ENCODE measurements at regions not wholly inside any gene's neighbourhood (a gene's known extent, or its start where the extent isn't known, plus 50 kb on each side); places are given as distances from the start of the nearest gene placed in this dataset.

DNA sequence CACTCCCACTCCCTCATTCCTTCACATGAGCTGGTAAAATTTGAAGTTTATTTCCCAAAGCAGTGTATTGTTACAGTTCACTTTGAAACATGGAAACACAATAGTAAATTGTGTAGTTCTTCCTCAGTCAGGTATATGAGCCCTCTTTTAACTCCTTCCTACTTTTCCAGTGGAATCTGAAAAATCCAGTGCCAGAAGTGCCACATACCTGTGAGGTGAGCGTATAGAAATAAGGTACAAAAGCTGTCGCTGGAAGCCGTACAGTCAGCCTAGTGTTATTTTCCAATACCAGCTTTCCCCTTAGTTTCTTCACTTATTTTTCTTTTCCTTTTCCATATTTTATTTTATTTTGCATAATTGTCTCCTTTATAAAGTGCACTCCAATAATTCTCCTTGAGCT lies 81.7 kb upstream of the CADM2 start:
- Histone ChIP-seq H3K36me3 (no peaks in the 10 kb centered on the region), H3K9ac (no peak overlapping the region), H3K4me2 (no peak overlapping the region), H3K27me3 (no peaks in the 10 kb centered on the region), H3F3A (ENCODE audit: low read depth) (no peaks in the 10 kb centered on the region), H3K27ac (no peak overlapping the region), H3K4me1 (no peaks in the 10 kb centered on the region), H3K79me2 (ENCODE audit: low read depth) (no peaks in the 10 kb centered on the region), H3K9me3 (ENCODE audit: low read depth) (no peaks in the 10 kb centered on the region), H3K4me3 (no peak overlapping the region), H2AFZ (replicated peaks) (no peak overlapping the region), H4K20me1 (ENCODE audit: low read depth) (no peaks in the 10 kb centered on the region)
- TF ChIP-seq EZH2phosphoT487 (IDR thresholded peaks at IDR 0.05) (no peak), EZH2 (IDR thresholded peaks at IDR 0.05) (no peak)
- TF ChIP-seq, protein P1, sequence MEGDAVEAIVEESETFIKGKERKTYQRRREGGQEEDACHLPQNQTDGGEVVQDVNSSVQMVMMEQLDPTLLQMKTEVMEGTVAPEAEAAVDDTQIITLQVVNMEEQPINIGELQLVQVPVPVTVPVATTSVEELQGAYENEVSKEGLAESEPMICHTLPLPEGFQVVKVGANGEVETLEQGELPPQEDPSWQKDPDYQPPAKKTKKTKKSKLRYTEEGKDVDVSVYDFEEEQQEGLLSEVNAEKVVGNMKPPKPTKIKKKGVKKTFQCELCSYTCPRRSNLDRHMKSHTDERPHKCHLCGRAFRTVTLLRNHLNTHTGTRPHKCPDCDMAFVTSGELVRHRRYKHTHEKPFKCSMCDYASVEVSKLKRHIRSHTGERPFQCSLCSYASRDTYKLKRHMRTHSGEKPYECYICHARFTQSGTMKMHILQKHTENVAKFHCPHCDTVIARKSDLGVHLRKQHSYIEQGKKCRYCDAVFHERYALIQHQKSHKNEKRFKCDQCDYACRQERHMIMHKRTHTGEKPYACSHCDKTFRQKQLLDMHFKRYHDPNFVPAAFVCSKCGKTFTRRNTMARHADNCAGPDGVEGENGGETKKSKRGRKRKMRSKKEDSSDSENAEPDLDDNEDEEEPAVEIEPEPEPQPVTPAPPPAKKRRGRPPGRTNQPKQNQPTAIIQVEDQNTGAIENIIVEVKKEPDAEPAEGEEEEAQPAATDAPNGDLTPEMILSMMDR (IDR thresholded peaks at IDR 0.05), result no peak
- H3K27me3 Mint-ChIP-seq (ENCODE audit: insufficient read depth, low read depth), result no peaks in the 10 kb centered on the region
- no peaks in the 10 kb centered on the region for H3K9me3 Mint-ChIP-seq
- no peak for DNase-seq (ENCODE audit: low spot score)
- no peaks in the 10 kb centered on the region for H3K36me3 Mint-ChIP-seq
- H3K27ac Mint-ChIP-seq, result no peak overlapping the region
- no peak overlapping the region for H3K4me3 Mint-ChIP-seq
- no peaks in the 10 kb centered on the region for H3K4me1 Mint-ChIP-seq

- Mint-ChIP-seq H3K4me1 (no peaks in the 10 kb centered on the region), H3K27ac (no peak overlapping the region), H3K4me3 (no peak overlapping the region), H3K27me3 (ENCODE audit: insufficient read depth, low read depth) (no peaks in the 10 kb centered on the region), H3K36me3 (no peaks in the 10 kb centered on the region), H3K9me3 (no peaks in the 10 kb centered on the region)
- TF ChIP-seq EZH2phosphoT487 (IDR thresholded peaks at IDR 0.05) (no peak), EZH2 (IDR thresholded peaks at IDR 0.05) (no peak)
- TF ChIP-seq, protein P1 (IDR thresholded peaks at IDR 0.05), result no peak
- no peak for DNase-seq (ENCODE audit: low spot score)
- Histone ChIP-seq H3F3A (ENCODE audit: low read depth) (no peaks in the 10 kb centered on the region), H3K79me2 (ENCODE audit: low read depth) (no peaks in the 10 kb centered on the region), H2AFZ (replicated peaks) (no peak overlapping the region), H3K4me1 (no peaks in the 10 kb centered on the region), H3K4me2 (no peak overlapping the region), H4K20me1 (ENCODE audit: low read depth) (no peaks in the 10 kb centered on the region), H3K36me3 (no peaks in the 10 kb centered on the region), H3K9me3 (ENCODE audit: low read depth) (no peaks in the 10 kb centered on the region), H3K9ac (no peak overlapping the region), H3K27me3 (no peaks in the 10 kb centered on the region), H3K27ac (no peak overlapping the region), H3K4me3 (no peak overlapping the region)
These were observed 77.5 kb upstream of the CADM2 start for GRCh38 chr3:84881288-84881687.

DNA sequence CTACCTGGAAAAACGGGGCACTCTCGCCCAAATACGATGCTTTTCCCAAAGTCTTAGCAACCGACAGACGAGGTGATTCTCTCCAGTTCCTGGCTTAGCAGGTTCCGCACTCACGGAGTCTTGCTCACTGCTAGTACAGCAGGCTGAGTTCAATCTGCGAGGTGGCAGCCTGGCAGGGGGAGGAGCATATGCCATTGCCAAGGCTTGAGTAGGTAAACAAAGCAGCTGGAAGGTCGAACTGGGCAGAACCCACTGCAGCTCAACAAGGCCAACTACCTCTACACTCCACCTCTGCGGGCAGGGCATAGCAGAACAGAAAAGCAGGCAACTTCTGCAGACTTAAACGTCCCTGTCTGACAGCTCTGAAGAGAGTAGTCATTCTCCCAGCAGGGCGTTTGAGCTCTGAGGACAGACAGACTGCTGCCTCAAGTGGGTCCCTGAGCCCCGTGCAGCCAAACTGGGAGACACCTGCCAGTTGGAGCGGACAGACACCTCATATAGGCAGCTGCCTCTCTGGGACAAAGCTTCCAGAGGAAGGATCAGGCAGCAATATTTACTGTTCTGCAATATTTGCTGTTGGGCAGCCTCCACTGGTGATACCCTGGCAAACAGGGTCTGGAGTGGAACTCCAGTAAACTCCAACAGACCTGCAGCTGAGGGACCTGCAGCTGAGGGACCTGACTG lies 73.4 kb upstream of the CADM2 start:
- Histone ChIP-seq H3K9ac (no peak overlapping the region), H3K4me1 (no peaks in the 10 kb centered on the region), H4K20me1 (ENCODE audit: low read depth) (no peaks in the 10 kb centered on the region), H3F3A (ENCODE audit: low read depth) (no peaks in the 10 kb centered on the region), H3K27me3 (no peaks in the 10 kb centered on the region), H3K79me2 (ENCODE audit: low read depth) (no peaks in the 10 kb centered on the region), H3K36me3 (no peaks in the 10 kb centered on the region), H3K27ac (no peak overlapping the region), H3K4me2 (no peak overlapping the region), H2AFZ (replicated peaks) (no peak overlapping the region), H3K9me3 (ENCODE audit: low read depth) (no peaks in the 10 kb centered on the region), H3K4me3 (no peak overlapping the region)
- Mint-ChIP-seq H3K27me3 (ENCODE audit: insufficient read depth, low read depth) (no peaks in the 10 kb centered on the region), H3K36me3 (no peaks in the 10 kb centered on the region), H3K9me3 (no peaks in the 10 kb centered on the region), H3K4me3 (no peak overlapping the region), H3K27ac (no peak overlapping the region), H3K4me1 (no peaks in the 10 kb centered on the region)
- TF ChIP-seq EZH2phosphoT487 (IDR thresholded peaks at IDR 0.05) (no peak), EZH2 (IDR thresholded peaks at IDR 0.05) (no peak)
- TF ChIP-seq, protein P1 (IDR thresholded peaks at IDR 0.05), result no peak
- no peak for DNase-seq (ENCODE audit: low spot score)

All from neural progenitor cell (in vitro differentiated cells).